ENCODE measurements at regions not wholly inside any gene's neighbourhood (a gene's known extent, or its start where the extent isn't known, plus 50 kb on each side); places are given as distances from the start of the nearest gene placed in this dataset.

GRCh38 chr5:39648848-39649227, 224.1 kb upstream of the DAB2 start:
- intact Hi-C loops (cut with DNase I; ENCODE audit: low total_unique reads): no loop called here
- no peaks in the 10 kb centered on the region for H3K4me1 ChIP-seq
- WGBS, 2 donors (ENCODE audit: low coverage in 1 of 2): 68 to 71% methylated on average over 2 to 7 of the region's 7 CpGs
- in situ Hi-C loops (cut with MboI; ENCODE audit: low pct_ligation_motif_present in 1 of 4, low pct_unique_long_range_greater_than_20kb in 1 of 4, low sequenced_read_pairs in 3 of 4): no loop called here
- H3K9me3 ChIP-seq: no peaks in the 10 kb centered on the region
- H3K27me3 ChIP-seq: no peaks in the 10 kb centered on the region
- H3K4me3 ChIP-seq: no peak overlapping the region
- H3K27ac ChIP-seq: no peak overlapping the region
- DNase-seq: peak; percentile 20
- H3K36me3 ChIP-seq: no peaks in the 10 kb centered on the region
- peak in 1 of 5 experiments; percentile 14 for TF ChIP-seq CTCF (IDR thresholded peaks at IDR 0.05)
- TF ChIP-seq POLR2A (IDR thresholded peaks at IDR 0.05): no peak

GRCh38 chr5:39648085-39648847, 223.5 kb upstream of the DAB2 start:
- WGBS, 2 donors (ENCODE audit: low coverage in 1 of 2): 78 to 79% methylated on average over 3 of the region's 3 CpGs
- no peak overlapping the region for H3K27ac ChIP-seq
- no peaks in the 10 kb centered on the region for H3K27me3 ChIP-seq
- DNase-seq: no peak
- H3K4me3 ChIP-seq: no peak overlapping the region
- no peaks in the 10 kb centered on the region for H3K9me3 ChIP-seq
- no peaks in the 10 kb centered on the region for H3K4me1 ChIP-seq
- in situ Hi-C loops (cut with MboI; ENCODE audit: low pct_ligation_motif_present in 1 of 4, low pct_unique_long_range_greater_than_20kb in 1 of 4, low sequenced_read_pairs in 3 of 4): no loop called here
- H3K36me3 ChIP-seq: no peaks in the 10 kb centered on the region
- intact Hi-C loops (cut with DNase I; ENCODE audit: low total_unique reads): no loop called here
- no peak for TF ChIP-seq CTCF (IDR thresholded peaks at IDR 0.05)
- no peak for TF ChIP-seq POLR2A (IDR thresholded peaks at IDR 0.05)
- no peak for TF ChIP-seq EP300 (IDR thresholded peaks at IDR 0.05; ENCODE audit: low read depth)
- no peak for TF ChIP-seq POLR2AphosphoS5 (IDR thresholded peaks at IDR 0.05)

GRCh38 chr5:39640552-39640951, 215.8 kb upstream of the DAB2 start:
- H3K9me3 ChIP-seq: no peaks in the 10 kb centered on the region
- no peak for DNase-seq
- no peaks in the 10 kb centered on the region for H3K27me3 ChIP-seq
- H3K27ac ChIP-seq: no peak overlapping the region
- intact Hi-C loops (cut with DNase I; ENCODE audit: low total_unique reads): no loop called here
- H3K4me3 ChIP-seq: no peak overlapping the region
- no peaks in the 10 kb centered on the region for H3K36me3 ChIP-seq
- 62% methylated on average over 1 of the region's 1 CpG; no CpG with 5 or more reads in 1 of the 2 donors for WGBS, 2 donors (ENCODE audit: low coverage in 1 of 2)
- TF ChIP-seq POLR2A (IDR thresholded peaks at IDR 0.05) (no peak), EP300 (IDR thresholded peaks at IDR 0.05; ENCODE audit: low read depth) (no peak), POLR2AphosphoS5 (IDR thresholded peaks at IDR 0.05) (no peak), CTCF (IDR thresholded peaks at IDR 0.05) (no peak)
- in situ Hi-C loops (cut with MboI; ENCODE audit: low pct_ligation_motif_present in 1 of 4, low pct_unique_long_range_greater_than_20kb in 1 of 4, low sequenced_read_pairs in 3 of 4): no loop called here
- H3K4me1 ChIP-seq: no peaks in the 10 kb centered on the region

GRCh38 chr5:39639618-39640089, 214.9 kb upstream of the DAB2 start:
- H3K27me3 ChIP-seq: no peaks in the 10 kb centered on the region
- DNase-seq: no peak
- in situ Hi-C loops (cut with MboI; ENCODE audit: low pct_ligation_motif_present in 1 of 4, low pct_unique_long_range_greater_than_20kb in 1 of 4, low sequenced_read_pairs in 3 of 4): no loop called here
- no peak overlapping the region for H3K27ac ChIP-seq
- H3K36me3 ChIP-seq: no peaks in the 10 kb centered on the region
- H3K4me1 ChIP-seq: no peaks in the 10 kb centered on the region
- H3K4me3 ChIP-seq: no peak overlapping the region
- 48 to 69% methylated on average over 3 of the region's 3 CpGs for WGBS, 2 donors (ENCODE audit: low coverage in 1 of 2)
- intact Hi-C loops (cut with DNase I; ENCODE audit: low total_unique reads): no loop called here
- H3K9me3 ChIP-seq: no peaks in the 10 kb centered on the region
- TF ChIP-seq CTCF (IDR thresholded peaks at IDR 0.05) (no peak), POLR2AphosphoS5 (IDR thresholded peaks at IDR 0.05) (no peak), EP300 (IDR thresholded peaks at IDR 0.05; ENCODE audit: low read depth) (no peak), POLR2A (IDR thresholded peaks at IDR 0.05) (no peak)

Data from transverse colon (tissue), 4 donors.